Activated T-helper 17 cell treated with anti-CD3 and anti-CD28 coated beads, Interleukin-2, amount 50 U/mL, for 72 hours (primary cell): ENCODE measurements at regions not wholly inside any gene's neighbourhood (a gene's known extent, or its start where the extent isn't known, plus 50 kb on each side); places are given as distances from the start of the nearest gene placed in this dataset.
"Not testable (repeated sequence)": the region's sequence is repeated elsewhere in the genome, so short reads cannot be mapped to it uniquely, and the experiment has no call there.

Experiments
- ATAC-seq: fragments of 150-1000 bp; cut with Tn5 transposase; replicated peaks from 2 replicates; pipeline ENCODE4 v1.10.0; 2021; ENCODE audit warnings: mild to moderate bottlenecking, moderate library complexity
- H3K27ac Mint-ChIP-seq: one replicate; pipeline ENCODE4 v1.8.0; 2022; ENCODE audit warnings: mixed read lengths
- H3K27me3 Mint-ChIP-seq: one replicate; pipeline ENCODE4 v1.8.0; 2022; ENCODE audit warnings: mixed read lengths
- H3K36me3 Mint-ChIP-seq: one replicate; pipeline ENCODE4 v1.8.0; 2022; ENCODE audit warnings: low read depth, mild to moderate bottlenecking, mixed read lengths
- H3K4me1 Mint-ChIP-seq: one replicate; pipeline ENCODE4 v1.8.0; 2022; ENCODE audit warnings: mixed read lengths
- H3K4me3 Mint-ChIP-seq: one replicate; pipeline ENCODE4 v1.8.0; 2022; ENCODE audit warnings: mild to moderate bottlenecking, mixed read lengths
- H3K9me3 Mint-ChIP-seq: one replicate; pipeline ENCODE4 v1.8.0; 2022; ENCODE audit warnings: mixed read lengths

GRCh38 chr14:43697003-43697402 lies 810.1 kb downstream of the FSCB start:
- ATAC-seq, result no peak
- Mint-ChIP-seq H3K36me3 (no peaks in the 10 kb centered on the region), H3K4me3 (no peak overlapping the region), H3K27ac (no peak overlapping the region), H3K9me3 (peaks cover 8% of the 10 kb centered on the region), H3K4me1 (no peaks in the 10 kb centered on the region), H3K27me3 (no peaks in the 10 kb centered on the region)

GRCh38 chr14:43692706-43693105 lies 814.4 kb downstream of the FSCB start:
- Mint-ChIP-seq H3K27me3 (no peaks in the 10 kb centered on the region), H3K4me1 (no peaks in the 10 kb centered on the region), H3K4me3 (no peak overlapping the region), H3K9me3 (peaks cover 5% of the 10 kb centered on the region), H3K36me3 (no peaks in the 10 kb centered on the region), H3K27ac (no peak overlapping the region)
- ATAC-seq, result no peak

GRCh38 chr14:43687921-43688320 lies 819.2 kb downstream of the FSCB start:
- no peak for ATAC-seq
- Mint-ChIP-seq H3K9me3 (no peaks in the 10 kb centered on the region), H3K27ac (no peak overlapping the region), H3K27me3 (no peaks in the 10 kb centered on the region), H3K4me1 (no peaks in the 10 kb centered on the region), H3K4me3 (no peak overlapping the region), H3K36me3 (no peaks in the 10 kb centered on the region)

- Mint-ChIP-seq H3K9me3 (no peaks in the 10 kb centered on the region), H3K27ac (no peak overlapping the region), H3K4me3 (no peak overlapping the region), H3K36me3 (no peaks in the 10 kb centered on the region), H3K4me1 (no peaks in the 10 kb centered on the region), H3K27me3 (no peaks in the 10 kb centered on the region)
- no peak for ATAC-seq
Measured at GRCh38 chr14:43677581-43677980, 829.5 kb downstream of the FSCB start.

- H3K4me3 Mint-ChIP-seq, result no peak overlapping the region
Measured at GRCh38 chr14:43674273-43674672, 832.8 kb downstream of the FSCB start.

GRCh38 chr14:43671716-43672485 lies 835.2 kb downstream of the FSCB start:
- no peaks in the 10 kb centered on the region for H3K27me3 Mint-ChIP-seq
- peaks cover 3% of the 10 kb centered on the region for H3K9me3 Mint-ChIP-seq
- H3K27ac Mint-ChIP-seq, result no peak overlapping the region
- no peaks in the 10 kb centered on the region for H3K4me1 Mint-ChIP-seq
- no peak for ATAC-seq
- H3K4me3 Mint-ChIP-seq, result no peak overlapping the region
- no peaks in the 10 kb centered on the region for H3K36me3 Mint-ChIP-seq

More at GRCh38 chr14:43674273-43674672, 832.8 kb downstream of the FSCB start:
- H3K36me3 Mint-ChIP-seq, result no peaks in the 10 kb centered on the region
- H3K4me1 Mint-ChIP-seq, result no peaks in the 10 kb centered on the region
- H3K27ac Mint-ChIP-seq, result no peak overlapping the region
- no peaks in the 10 kb centered on the region for H3K27me3 Mint-ChIP-seq
- no peaks in the 10 kb centered on the region for H3K9me3 Mint-ChIP-seq
- ATAC-seq, result no peak

GRCh38 chr14:43669355-43669754 lies 837.7 kb downstream of the FSCB start:
- H3K27me3 Mint-ChIP-seq, result no peaks in the 10 kb centered on the region
- no peaks in the 10 kb centered on the region for H3K4me1 Mint-ChIP-seq
- H3K36me3 Mint-ChIP-seq, result no peaks in the 10 kb centered on the region
- H3K27ac Mint-ChIP-seq, result no peak overlapping the region
- peaks cover 7% of the 10 kb centered on the region for H3K9me3 Mint-ChIP-seq
- ATAC-seq, result no peak
- no peak overlapping the region for H3K4me3 Mint-ChIP-seq

- H3K27me3 Mint-ChIP-seq, result no peaks in the 10 kb centered on the region
- H3K27ac Mint-ChIP-seq, result no peak overlapping the region
- peaks cover 7% of the 10 kb centered on the region for H3K9me3 Mint-ChIP-seq
- H3K4me1 Mint-ChIP-seq, result no peaks in the 10 kb centered on the region
- no peak overlapping the region for H3K4me3 Mint-ChIP-seq
- no peak for ATAC-seq
- H3K36me3 Mint-ChIP-seq, result no peaks in the 10 kb centered on the region
Measured at GRCh38 chr14:43665570-43666267, 841.4 kb downstream of the FSCB start.

- H3K4me1 Mint-ChIP-seq, H3K27ac Mint-ChIP-seq, H3K27me3 Mint-ChIP-seq, ATAC-seq, H3K4me3 Mint-ChIP-seq, H3K36me3 Mint-ChIP-seq: not testable (repeated sequence)
- H3K9me3 Mint-ChIP-seq, result peaks cover 15% of the 10 kb centered on the region
Measured at GRCh38 chr14:43655194-43655593, 851.9 kb downstream of the FSCB start.

GRCh38 chr14:43651896-43652295 lies 855.2 kb downstream of the FSCB start:
- H3K9me3 Mint-ChIP-seq, result peaks cover 26% of the 10 kb centered on the region
- no peak overlapping the region for H3K4me3 Mint-ChIP-seq
- H3K27ac Mint-ChIP-seq, result no peak overlapping the region
- H3K27me3 Mint-ChIP-seq, result no peaks in the 10 kb centered on the region
- no peaks in the 10 kb centered on the region for H3K36me3 Mint-ChIP-seq
- ATAC-seq, result no peak
- no peaks in the 10 kb centered on the region for H3K4me1 Mint-ChIP-seq

- no peak overlapping the region for H3K27ac Mint-ChIP-seq
- no peak for ATAC-seq
Measured at GRCh38 chr14:43651185-43651787, 855.8 kb downstream of the FSCB start.

GRCh38 chr14:43649508-43649907 lies 857.6 kb downstream of the FSCB start:
- H3K4me1 Mint-ChIP-seq, result no peaks in the 10 kb centered on the region
- H3K4me3 Mint-ChIP-seq, result no peak overlapping the region
- H3K9me3 Mint-ChIP-seq, result peaks cover 18% of the 10 kb centered on the region
- no peak for ATAC-seq
- no peaks in the 10 kb centered on the region for H3K27me3 Mint-ChIP-seq
- H3K36me3 Mint-ChIP-seq, result no peaks in the 10 kb centered on the region
- H3K27ac Mint-ChIP-seq, result no peak overlapping the region

More at GRCh38 chr14:43651185-43651787, 855.8 kb downstream of the FSCB start:
- no peaks in the 10 kb centered on the region for H3K36me3 Mint-ChIP-seq
- H3K27me3 Mint-ChIP-seq, result no peaks in the 10 kb centered on the region
- H3K4me1 Mint-ChIP-seq, result no peaks in the 10 kb centered on the region
- H3K4me3 Mint-ChIP-seq, result no peak overlapping the region
- H3K9me3 Mint-ChIP-seq, result peaks cover 22% of the 10 kb centered on the region

- no peak overlapping the region for H3K27ac Mint-ChIP-seq
- H3K36me3 Mint-ChIP-seq, result no peaks in the 10 kb centered on the region
- H3K4me3 Mint-ChIP-seq, result no peak overlapping the region
- no peaks in the 10 kb centered on the region for H3K27me3 Mint-ChIP-seq
- H3K9me3 Mint-ChIP-seq, result peaks cover 25% of the 10 kb centered on the region
- no peak for ATAC-seq
- H3K4me1 Mint-ChIP-seq, result no peaks in the 10 kb centered on the region
Measured at GRCh38 chr14:43647302-43647701, 859.8 kb downstream of the FSCB start.

- H3K4me3 Mint-ChIP-seq, result no peak overlapping the region
- no peak for ATAC-seq
Measured at GRCh38 chr14:43640718-43641267, 866.3 kb downstream of the FSCB start.

GRCh38 chr14:43625294-43625693 lies 881.8 kb downstream of the FSCB start:
- Mint-ChIP-seq H3K27ac (no peak overlapping the region), H3K27me3 (no peaks in the 10 kb centered on the region), H3K36me3 (no peaks in the 10 kb centered on the region), H3K4me1 (no peaks in the 10 kb centered on the region), H3K9me3 (peaks cover 9% of the 10 kb centered on the region), H3K4me3 (no peak overlapping the region)
- no peak for ATAC-seq

More at GRCh38 chr14:43640718-43641267, 866.3 kb downstream of the FSCB start:
- no peaks in the 10 kb centered on the region for H3K27me3 Mint-ChIP-seq
- no peaks in the 10 kb centered on the region for H3K4me1 Mint-ChIP-seq
- peaks cover 13% of the 10 kb centered on the region for H3K9me3 Mint-ChIP-seq
- no peak overlapping the region for H3K27ac Mint-ChIP-seq
- H3K36me3 Mint-ChIP-seq, result no peaks in the 10 kb centered on the region
